Central memory CD8-positive, alpha-beta T cell (primary cell): ENCODE measurements at regions not wholly inside any gene's neighbourhood (a gene's known extent, or its start where the extent isn't known, plus 50 kb on each side); places are given as distances from the start of the nearest gene placed in this dataset.

Experiments
- ATAC-seq: fragments of 150-1000 bp; cut with Tn5 transposase; replicated peaks from 2 replicates; pipeline ENCODE4 v1.10.0; 2022; ENCODE audit warnings: mild to moderate bottlenecking, moderate FRiP score, moderate number of reproducible peaks; ENCODE audit not compliant: poor library complexity, severe bottlenecking; ENCODE audit errors: extremely low read depth
- DNase-seq, 2 donors: peaks; one replicate each; pipeline ENCODE4 v3.0.0; 2021; ENCODE audit warnings: low spot score in 2 of 2
- H3K27ac Mint-ChIP-seq: one replicate; pipeline ENCODE4 v1.8.0; 2022; ENCODE audit warnings: low read depth, mild to moderate bottlenecking, moderate library complexity, mixed read lengths
- H3K27me3 Mint-ChIP-seq: one replicate; pipeline ENCODE4 v1.8.0; 2022; ENCODE audit warnings: mixed read lengths
- H3K36me3 Mint-ChIP-seq: one replicate; pipeline ENCODE4 v1.8.0; 2022; ENCODE audit warnings: mild to moderate bottlenecking, moderate library complexity, mixed read lengths; ENCODE audit not compliant: insufficient read depth
- H3K4me1 Mint-ChIP-seq: one replicate; pipeline ENCODE4 v1.8.0; 2022; ENCODE audit warnings: mixed read lengths
- H3K4me3 Mint-ChIP-seq: one replicate; pipeline ENCODE4 v1.8.0; 2022; ENCODE audit warnings: mild to moderate bottlenecking, moderate library complexity, mixed read lengths
- H3K9me3 Mint-ChIP-seq: one replicate; pipeline ENCODE4 v1.8.0; 2022; ENCODE audit warnings: mixed read lengths

- no peak for DNase-seq
- H3K9me3 Mint-ChIP-seq: no peaks in the 10 kb centered on the region
Observed at GRCh38 chr13:73497430-73497829, 438.6 kb downstream of the KLF5 start.

GRCh38 chr13:73496711-73497110 lies 437.9 kb downstream of the KLF5 start:
- DNase-seq: no peak
- no peaks in the 10 kb centered on the region for H3K9me3 Mint-ChIP-seq

More at GRCh38 chr13:73497430-73497829, 438.6 kb downstream of the KLF5 start:
- no peaks in the 10 kb centered on the region for H3K4me1 Mint-ChIP-seq
- H3K36me3 Mint-ChIP-seq: no peaks in the 10 kb centered on the region
- ATAC-seq: no peak
- H3K27ac Mint-ChIP-seq: no peak overlapping the region
- peaks cover 5% of the 10 kb centered on the region for H3K27me3 Mint-ChIP-seq
- no peak overlapping the region for H3K4me3 Mint-ChIP-seq

GRCh38 chr13:73492811-73493210 lies 434.0 kb downstream of the KLF5 start:
- no peaks in the 10 kb centered on the region for H3K36me3 Mint-ChIP-seq
- no peak overlapping the region for H3K4me3 Mint-ChIP-seq
- DNase-seq (no peak), ATAC-seq (no peak)
- peaks cover 11% of the 10 kb centered on the region for H3K27me3 Mint-ChIP-seq
- no peaks in the 10 kb centered on the region for H3K9me3 Mint-ChIP-seq
- no peaks in the 10 kb centered on the region for H3K4me1 Mint-ChIP-seq
- no peak overlapping the region for H3K27ac Mint-ChIP-seq

More at GRCh38 chr13:73496711-73497110, 437.9 kb downstream of the KLF5 start:
- H3K36me3 Mint-ChIP-seq: no peaks in the 10 kb centered on the region
- H3K4me1 Mint-ChIP-seq: no peaks in the 10 kb centered on the region
- no peaks in the 10 kb centered on the region for H3K27me3 Mint-ChIP-seq
- ATAC-seq: no peak
- no peak overlapping the region for H3K27ac Mint-ChIP-seq
- no peak overlapping the region for H3K4me3 Mint-ChIP-seq

- ATAC-seq (no peak), DNase-seq (no peak)
- Mint-ChIP-seq H3K27ac (no peak overlapping the region), H3K9me3 (no peaks in the 10 kb centered on the region), H3K4me3 (no peak overlapping the region), H3K36me3 (peaks cover 2% of the 10 kb centered on the region), H3K4me1 (no peaks in the 10 kb centered on the region), H3K27me3 (peaks cover 6% of the 10 kb centered on the region)
Observed at GRCh38 chr13:73482556-73482955, 423.8 kb downstream of the KLF5 start.

- ATAC-seq (no peak), DNase-seq (no peak)
- Mint-ChIP-seq H3K36me3 (peaks cover 2% of the 10 kb centered on the region), H3K4me3 (no peak overlapping the region), H3K27me3 (peaks cover 11% of the 10 kb centered on the region), H3K9me3 (no peaks in the 10 kb centered on the region), H3K4me1 (no peaks in the 10 kb centered on the region), H3K27ac (no peak overlapping the region)
Observed at GRCh38 chr13:73481886-73482445, 423.2 kb downstream of the KLF5 start.

GRCh38 chr13:73480779-73481559 lies 422.2 kb downstream of the KLF5 start:
- H3K27ac Mint-ChIP-seq: no peak overlapping the region
- no peak for DNase-seq
- no peaks in the 10 kb centered on the region for H3K9me3 Mint-ChIP-seq
- no peaks in the 10 kb centered on the region for H3K4me1 Mint-ChIP-seq
- no peak for ATAC-seq
- H3K4me3 Mint-ChIP-seq: no peak overlapping the region
- peaks cover 2% of the 10 kb centered on the region for H3K36me3 Mint-ChIP-seq
- peaks cover 11% of the 10 kb centered on the region for H3K27me3 Mint-ChIP-seq

GRCh38 chr13:73479856-73480255 lies 421.1 kb downstream of the KLF5 start:
- ATAC-seq: no peak
- H3K4me3 Mint-ChIP-seq: no peak overlapping the region

GRCh38 chr13:73479351-73479750 lies 420.5 kb downstream of the KLF5 start:
- Mint-ChIP-seq H3K4me1 (no peaks in the 10 kb centered on the region), H3K27ac (no peak overlapping the region), H3K9me3 (no peaks in the 10 kb centered on the region), H3K27me3 (peaks cover 11% of the 10 kb centered on the region), H3K4me3 (no peak overlapping the region), H3K36me3 (no peaks in the 10 kb centered on the region)
- ATAC-seq (no peak), DNase-seq (no peak)

More at GRCh38 chr13:73479856-73480255, 421.1 kb downstream of the KLF5 start:
- H3K4me1 Mint-ChIP-seq: no peaks in the 10 kb centered on the region
- no peaks in the 10 kb centered on the region for H3K9me3 Mint-ChIP-seq
- no peak overlapping the region for H3K27ac Mint-ChIP-seq
- DNase-seq: no peak
- H3K27me3 Mint-ChIP-seq: peaks cover 11% of the 10 kb centered on the region
- no peaks in the 10 kb centered on the region for H3K36me3 Mint-ChIP-seq

GRCh38 chr13:73477441-73477840 lies 418.6 kb downstream of the KLF5 start:
- Mint-ChIP-seq H3K9me3 (no peaks in the 10 kb centered on the region), H3K27ac (no peak overlapping the region), H3K27me3 (peaks cover 11% of the 10 kb centered on the region), H3K36me3 (no peaks in the 10 kb centered on the region), H3K4me3 (no peak overlapping the region), H3K4me1 (no peaks in the 10 kb centered on the region)
- no peak for ATAC-seq
- DNase-seq: no peak

- Mint-ChIP-seq H3K36me3 (no peaks in the 10 kb centered on the region), H3K27ac (no peak overlapping the region), H3K9me3 (no peaks in the 10 kb centered on the region), H3K4me3 (no peak overlapping the region), H3K27me3 (peaks cover 19% of the 10 kb centered on the region), H3K4me1 (no peaks in the 10 kb centered on the region)
- ATAC-seq: no peak
- no peak for DNase-seq
Observed at GRCh38 chr13:73473016-73473415, 414.2 kb downstream of the KLF5 start.

GRCh38 chr13:73467125-73467524 lies 408.3 kb downstream of the KLF5 start:
- ATAC-seq: no peak
- Mint-ChIP-seq H3K27ac (no peak overlapping the region), H3K4me1 (no peaks in the 10 kb centered on the region), H3K4me3 (no peak overlapping the region), H3K27me3 (peaks cover 10% of the 10 kb centered on the region), H3K9me3 (no peaks in the 10 kb centered on the region), H3K36me3 (no peaks in the 10 kb centered on the region)
- DNase-seq: no peak

GRCh38 chr13:73466561-73466960 lies 407.8 kb downstream of the KLF5 start:
- Mint-ChIP-seq H3K36me3 (no peaks in the 10 kb centered on the region), H3K9me3 (no peaks in the 10 kb centered on the region), H3K27me3 (peaks cover 10% of the 10 kb centered on the region), H3K27ac (no peak overlapping the region), H3K4me3 (no peak overlapping the region), H3K4me1 (no peaks in the 10 kb centered on the region)
- no peak for ATAC-seq
- DNase-seq: no peak

GRCh38 chr13:73465617-73465971 lies 406.8 kb downstream of the KLF5 start:
- ATAC-seq (no peak), DNase-seq (no peak)
- peaks cover 11% of the 10 kb centered on the region for H3K27me3 Mint-ChIP-seq
- no peaks in the 10 kb centered on the region for H3K9me3 Mint-ChIP-seq
- H3K27ac Mint-ChIP-seq: no peak overlapping the region
- no peak overlapping the region for H3K4me3 Mint-ChIP-seq
- no peaks in the 10 kb centered on the region for H3K4me1 Mint-ChIP-seq
- H3K36me3 Mint-ChIP-seq: no peaks in the 10 kb centered on the region
